ENCODE measurements at regions not wholly inside any gene's neighbourhood (a gene's known extent, or its start where the extent isn't known, plus 50 kb on each side); places are given as distances from the start of the nearest gene placed in this dataset.

DNA sequence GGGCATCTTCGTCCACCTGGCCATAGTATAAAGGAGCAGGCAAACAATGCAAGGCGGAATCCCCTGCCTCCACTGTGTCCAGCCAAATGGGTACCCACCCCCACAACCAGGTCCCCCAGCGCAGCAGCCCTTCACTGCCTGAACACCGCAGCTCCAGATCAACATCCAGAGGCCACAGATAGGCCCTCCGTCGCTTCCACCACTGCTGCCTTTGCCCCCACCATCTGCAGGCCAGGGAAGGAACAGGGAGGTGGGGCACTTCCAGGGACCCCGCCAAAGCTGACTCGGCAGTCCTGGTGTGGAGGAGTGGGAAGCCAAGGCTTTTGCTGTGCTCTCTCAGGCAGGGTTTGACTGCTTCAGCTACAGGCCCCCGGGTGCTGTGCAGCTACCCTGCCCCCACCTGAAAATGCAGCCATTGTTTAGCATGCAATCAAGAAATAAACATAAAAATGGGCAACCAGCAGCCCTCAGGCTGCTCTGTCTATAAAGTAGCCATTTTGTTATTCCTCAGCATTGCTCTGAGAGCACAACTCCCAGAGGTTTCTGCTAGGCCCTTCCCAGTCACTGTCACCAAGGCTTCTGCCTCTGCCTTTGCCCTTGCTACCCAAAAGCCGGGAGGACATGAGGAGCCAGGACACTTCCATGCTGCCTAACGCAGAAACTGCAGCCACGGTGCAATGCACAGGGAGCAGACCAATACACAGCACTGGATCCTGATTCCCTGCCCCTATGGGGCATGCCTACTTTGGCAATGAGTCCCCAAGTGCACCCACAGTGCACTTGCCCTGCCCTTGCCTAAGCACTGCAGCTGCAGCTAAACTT is 733.2 kb upstream of the KLHL1 start:
- TF ChIP-seq, protein P1, sequence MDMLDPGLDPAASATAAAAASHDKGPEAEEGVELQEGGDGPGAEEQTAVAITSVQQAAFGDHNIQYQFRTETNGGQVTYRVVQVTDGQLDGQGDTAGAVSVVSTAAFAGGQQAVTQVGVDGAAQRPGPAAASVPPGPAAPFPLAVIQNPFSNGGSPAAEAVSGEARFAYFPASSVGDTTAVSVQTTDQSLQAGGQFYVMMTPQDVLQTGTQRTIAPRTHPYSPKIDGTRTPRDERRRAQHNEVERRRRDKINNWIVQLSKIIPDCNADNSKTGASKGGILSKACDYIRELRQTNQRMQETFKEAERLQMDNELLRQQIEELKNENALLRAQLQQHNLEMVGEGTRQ (IDR thresholded peaks at IDR 0.05), result no peak
- TF ChIP-seq POLR2AphosphoS2 (conservative IDR thresholded peaks at IDR 0.05; ENCODE audit: low read length) (no peak), CHD2 (IDR thresholded peaks at IDR 0.05; ENCODE audit: low read length, partially characterized antibody) (no peak), FOXS1 (CRISPR knock-in tag; IDR thresholded peaks at IDR 0.05) (no peak), ZC3H11A (IDR thresholded peaks at IDR 0.05) (no peak), RNF2 (IDR thresholded peaks at IDR 0.05; ENCODE audit: borderline replicate concordance, low read depth) (no peak), JUNB (IDR thresholded peaks at IDR 0.05) (no peak), NFE2L2 (conservative IDR thresholded peaks at IDR 0.05; ENCODE audit: low read length) (no peak), KDM1A (IDR thresholded peaks at IDR 0.05; ENCODE audit: low read depth) (no peak), SREBF2 (IDR thresholded peaks at IDR 0.05) (no peak), JUN (IDR thresholded peaks at IDR 0.05) (no peak), MAFK (IDR thresholded peaks at IDR 0.05; ENCODE audit: partially characterized antibody) (no peak), KDM5A (IDR thresholded peaks at IDR 0.05) (no peak), HOXB5 (CRISPR knock-in tag; IDR thresholded peaks at IDR 0.05) (no peak), GATA3 (IDR thresholded peaks at IDR 0.05; ENCODE audit: borderline replicate concordance) (no peak), ZSCAN20 (CRISPR knock-in tag; IDR thresholded peaks at IDR 0.05) (no peak), ESRRA (IDR thresholded peaks at IDR 0.05; ENCODE audit: borderline replicate concordance, low read length) (no peak), EP300 (IDR thresholded peaks at IDR 0.05) (no peak)
- TF ChIP-seq, protein P2, sequence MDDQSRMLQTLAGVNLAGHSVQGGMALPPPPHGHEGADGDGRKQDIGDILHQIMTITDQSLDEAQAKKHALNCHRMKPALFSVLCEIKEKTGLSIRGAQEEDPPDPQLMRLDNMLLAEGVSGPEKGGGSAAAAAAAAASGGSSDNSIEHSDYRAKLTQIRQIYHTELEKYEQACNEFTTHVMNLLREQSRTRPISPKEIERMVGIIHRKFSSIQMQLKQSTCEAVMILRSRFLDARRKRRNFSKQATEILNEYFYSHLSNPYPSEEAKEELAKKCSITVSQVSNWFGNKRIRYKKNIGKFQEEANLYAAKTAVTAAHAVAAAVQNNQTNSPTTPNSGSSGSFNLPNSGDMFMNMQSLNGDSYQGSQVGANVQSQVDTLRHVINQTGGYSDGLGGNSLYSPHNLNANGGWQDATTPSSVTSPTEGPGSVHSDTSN (IDR thresholded peaks at IDR 0.05), result no peak
- TF ChIP-seq, protein P3, sequence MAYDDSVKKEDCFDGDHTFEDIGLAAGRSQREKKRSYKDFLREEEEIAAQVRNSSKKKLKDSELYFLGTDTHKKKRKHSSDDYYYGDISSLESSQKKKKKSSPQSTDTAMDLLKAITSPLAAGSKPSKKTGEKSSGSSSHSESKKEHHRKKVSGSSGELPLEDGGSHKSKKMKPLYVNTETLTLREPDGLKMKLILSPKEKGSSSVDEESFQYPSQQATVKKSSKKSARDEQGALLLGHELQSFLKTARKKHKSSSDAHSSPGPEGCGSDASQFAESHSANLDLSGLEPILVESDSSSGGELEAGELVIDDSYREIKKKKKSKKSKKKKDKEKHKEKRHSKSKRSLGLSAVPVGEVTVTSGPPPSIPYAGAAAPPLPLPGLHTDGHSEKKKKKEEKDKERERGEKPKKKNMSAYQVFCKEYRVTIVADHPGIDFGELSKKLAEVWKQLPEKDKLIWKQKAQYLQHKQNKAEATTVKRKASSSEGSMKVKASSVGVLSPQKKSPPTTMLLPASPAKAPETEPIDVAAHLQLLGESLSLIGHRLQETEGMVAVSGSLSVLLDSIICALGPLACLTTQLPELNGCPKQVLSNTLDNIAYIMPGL (CRISPR knock-in tag; IDR thresholded peaks at IDR 0.05; ENCODE audit: borderline replicate concordance), result no peak
- CTCF ChIA-PET, result no interaction called here
- POLR2A ChIA-PET, result no interaction called here
- H3K4me3 ChIP-seq, result no peak overlapping the region
- ATAC-seq, result no peak
- H3K4me1 ChIP-seq, result no peaks in the 10 kb centered on the region
- no peak overlapping the region for H3K27ac ChIP-seq
- WGBS (ENCODE audit: missing lambda C conversion rate), result 31% methylated on average over 6 of the region's 12 CpGs
- no peaks in the 10 kb centered on the region for H3K9me3 ChIP-seq
- no peak overlapping the region for H3K4me2 ChIP-seq
- no peak for FAIRE-seq
- no peak for DNase-seq (ENCODE audit: low read depth in 1 of 2, low spot score in 1 of 2)

DNA sequence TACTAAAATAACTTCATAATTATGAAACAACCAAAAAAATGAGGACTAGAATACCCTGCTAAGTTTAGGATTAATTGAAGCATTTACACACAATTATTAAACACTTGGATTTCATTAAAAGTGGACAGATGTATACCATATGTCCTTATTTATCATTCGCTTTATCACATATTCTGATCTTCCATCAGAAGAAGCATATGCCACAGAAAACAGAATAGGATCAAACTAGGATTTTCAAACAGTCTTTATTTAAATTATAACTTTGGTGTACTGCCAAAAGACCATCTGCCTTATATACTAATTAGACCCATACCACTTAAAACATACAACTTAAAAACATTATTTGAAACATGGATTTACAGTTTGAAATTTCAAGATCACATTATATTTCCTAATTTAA is 727.1 kb upstream of the KLHL1 start:
- Histone ChIP-seq H3K27ac (no peak overlapping the region), H3K4me1 (no peaks in the 10 kb centered on the region), H3K4me3 (no peak overlapping the region), H3K4me2 (no peak overlapping the region), H3K9me3 (no peaks in the 10 kb centered on the region)
- 18% methylated on average over 1 of the region's 1 CpG for WGBS (ENCODE audit: missing lambda C conversion rate)
- TF ChIP-seq ZFP36 (IDR thresholded peaks at IDR 0.05; ENCODE audit: borderline replicate concordance, partially characterized antibody) (no peak), HOXB13 (CRISPR knock-in tag; IDR thresholded peaks at IDR 0.05; ENCODE audit: low read depth) (no peak), HEYL (CRISPR knock-in tag; IDR thresholded peaks at IDR 0.05) (no peak), POLR2AphosphoS2 (conservative IDR thresholded peaks at IDR 0.05; ENCODE audit: low read length) (no peak), FOXS1 (CRISPR knock-in tag; IDR thresholded peaks at IDR 0.05) (no peak), PHF8 (IDR thresholded peaks at IDR 0.05; ENCODE audit: borderline replicate concordance, low read depth) (no peak)
- ATAC-seq (no peak), FAIRE-seq (no peak), DNase-seq (ENCODE audit: low read depth in 1 of 2, low spot score in 1 of 2) (no peak)
- CTCF ChIA-PET, result no interaction called here
- POLR2A ChIA-PET, result no interaction called here
